GM12874 (cell line): ENCODE measurements at regions not wholly inside any gene's neighbourhood (a gene's known extent, or its start where the extent isn't known, plus 50 kb on each side); places are given as distances from the start of the nearest gene placed in this dataset.

Experiments used
- TF ChIP-seq, protein P1 (sequence below): IDR thresholded peaks from 2 replicates; pipeline ENCODE4 v1.5.1; 2011; ENCODE audit warnings: low read depth, mild to moderate bottlenecking, control low read depth, low read length, moderate library complexity; ENCODE audit not compliant: insufficient read depth

DNA sequence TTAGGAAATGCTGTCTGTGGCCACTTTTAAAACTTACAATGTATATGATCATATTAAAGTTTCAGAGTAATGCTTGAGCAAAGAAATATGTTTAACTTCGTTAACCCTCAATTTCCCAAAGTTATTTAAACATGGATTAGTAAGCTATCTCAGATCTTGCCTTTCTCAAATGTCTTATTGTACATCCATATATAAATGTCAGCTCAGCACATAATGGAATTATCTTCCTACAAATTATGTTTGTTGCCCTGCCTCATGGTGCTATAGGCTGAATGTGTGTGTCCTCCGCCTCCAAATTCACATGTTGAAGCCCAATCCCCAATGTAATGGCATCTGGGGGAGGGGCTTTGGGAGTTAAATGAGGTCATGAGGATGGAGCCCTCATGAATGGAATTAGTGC lies 200.3 kb downstream of the MINAR1 start:
- TF ChIP-seq, protein P1, sequence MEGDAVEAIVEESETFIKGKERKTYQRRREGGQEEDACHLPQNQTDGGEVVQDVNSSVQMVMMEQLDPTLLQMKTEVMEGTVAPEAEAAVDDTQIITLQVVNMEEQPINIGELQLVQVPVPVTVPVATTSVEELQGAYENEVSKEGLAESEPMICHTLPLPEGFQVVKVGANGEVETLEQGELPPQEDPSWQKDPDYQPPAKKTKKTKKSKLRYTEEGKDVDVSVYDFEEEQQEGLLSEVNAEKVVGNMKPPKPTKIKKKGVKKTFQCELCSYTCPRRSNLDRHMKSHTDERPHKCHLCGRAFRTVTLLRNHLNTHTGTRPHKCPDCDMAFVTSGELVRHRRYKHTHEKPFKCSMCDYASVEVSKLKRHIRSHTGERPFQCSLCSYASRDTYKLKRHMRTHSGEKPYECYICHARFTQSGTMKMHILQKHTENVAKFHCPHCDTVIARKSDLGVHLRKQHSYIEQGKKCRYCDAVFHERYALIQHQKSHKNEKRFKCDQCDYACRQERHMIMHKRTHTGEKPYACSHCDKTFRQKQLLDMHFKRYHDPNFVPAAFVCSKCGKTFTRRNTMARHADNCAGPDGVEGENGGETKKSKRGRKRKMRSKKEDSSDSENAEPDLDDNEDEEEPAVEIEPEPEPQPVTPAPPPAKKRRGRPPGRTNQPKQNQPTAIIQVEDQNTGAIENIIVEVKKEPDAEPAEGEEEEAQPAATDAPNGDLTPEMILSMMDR, result no peak

DNA sequence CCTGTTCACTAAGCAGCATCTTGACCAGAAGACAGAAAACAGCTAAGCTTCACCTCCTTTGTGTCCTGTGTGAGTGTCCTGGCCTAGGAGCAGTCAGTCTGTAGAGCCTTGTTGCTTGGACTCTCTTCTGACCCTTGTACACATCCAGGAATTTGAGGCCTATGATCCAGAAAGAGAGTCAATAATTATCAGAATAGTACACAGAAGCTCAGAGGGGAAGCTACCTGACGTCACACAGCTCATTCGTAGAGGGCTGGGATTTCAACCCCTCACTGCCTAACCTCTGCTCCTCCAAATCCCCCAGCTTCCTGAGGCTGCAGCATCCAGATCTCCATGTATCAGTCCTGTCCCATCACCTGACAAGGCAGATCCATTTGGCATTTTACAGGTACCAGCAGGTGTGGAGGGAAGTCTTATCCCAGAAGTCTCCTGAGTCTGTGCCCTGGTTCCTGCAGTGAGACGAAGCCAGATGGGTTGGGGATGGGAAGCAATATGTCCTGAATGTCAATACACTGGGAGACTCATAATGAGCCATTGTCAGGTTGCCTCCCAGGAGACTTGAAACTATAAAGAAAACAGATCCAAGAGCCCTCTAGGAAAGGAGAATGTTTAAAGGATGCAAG lies 203.1 kb downstream of the MINAR1 start:
- TF ChIP-seq, protein P1, result no peak

DNA sequence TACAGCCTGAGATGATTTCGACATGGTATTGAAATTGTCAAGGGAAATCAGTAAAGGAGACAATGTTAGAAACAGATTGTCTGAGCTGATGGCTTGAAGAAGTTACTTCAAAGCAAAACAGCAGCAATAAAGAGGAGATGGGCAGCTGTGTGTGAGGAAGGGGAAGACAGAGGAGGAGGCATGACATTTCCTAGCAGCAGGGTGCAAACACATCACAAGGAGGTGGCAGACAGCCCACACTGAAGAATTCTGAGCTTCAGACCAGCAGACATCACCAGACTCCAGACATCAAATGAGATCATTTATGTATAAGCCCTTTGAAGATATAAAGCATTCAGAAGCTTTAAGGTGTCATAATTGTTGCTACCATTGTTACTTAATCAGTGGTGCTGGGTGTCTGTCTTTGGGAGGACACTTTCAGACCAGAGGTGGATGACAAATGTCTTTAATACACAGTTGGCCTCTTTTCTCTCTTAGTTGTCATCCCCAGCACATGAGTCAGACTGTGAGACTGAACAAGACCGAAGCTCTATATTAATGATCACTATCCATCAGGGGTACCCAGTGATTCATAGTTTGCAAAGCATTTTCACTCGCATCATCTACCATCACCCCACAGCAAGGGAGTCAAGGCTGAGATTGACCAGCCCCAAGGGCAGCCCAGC lies 203.9 kb downstream of the MINAR1 start:
- TF ChIP-seq, protein P1, result no peak

DNA sequence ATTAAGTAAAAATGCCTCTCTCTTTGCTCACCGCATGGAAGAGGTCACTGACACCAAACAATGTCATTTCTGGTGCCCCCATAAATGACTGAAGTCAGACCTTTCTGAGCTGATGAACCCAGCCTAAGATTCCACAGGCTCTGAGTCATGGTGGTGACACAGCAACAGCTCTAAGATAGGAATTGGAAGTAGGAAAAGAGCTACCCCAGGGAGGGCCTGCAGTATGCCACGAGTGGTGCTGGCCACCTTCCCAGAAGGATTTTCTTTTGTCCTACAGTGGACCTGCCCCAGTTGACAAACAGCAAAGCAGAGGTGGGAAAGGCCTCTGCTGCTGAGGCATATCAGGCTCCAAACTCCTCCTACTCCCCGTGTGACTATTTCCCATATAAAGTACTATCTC lies 208.1 kb downstream of the MINAR1 start:
- TF ChIP-seq, protein P1, result no peak

DNA sequence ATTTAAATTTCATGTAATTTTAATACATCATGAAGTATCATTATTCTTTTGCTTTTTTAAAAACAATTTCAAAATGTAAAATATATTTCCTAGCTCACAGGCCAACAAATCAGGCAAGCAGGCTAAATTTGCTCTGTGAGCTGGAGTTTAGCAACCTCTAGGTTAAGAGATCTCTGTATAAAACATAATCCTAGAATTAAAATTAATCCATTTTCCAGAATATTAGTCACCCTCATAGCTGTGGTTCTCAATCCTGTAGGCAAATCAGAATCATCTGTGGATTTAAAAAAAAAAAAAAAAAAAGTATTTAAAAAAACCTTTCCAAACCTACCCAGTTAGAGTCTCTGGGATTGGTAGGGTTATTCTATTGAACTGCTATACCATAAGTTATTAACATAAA lies 209.7 kb downstream of the MINAR1 start:
- TF ChIP-seq, protein P1, result no peak

DNA sequence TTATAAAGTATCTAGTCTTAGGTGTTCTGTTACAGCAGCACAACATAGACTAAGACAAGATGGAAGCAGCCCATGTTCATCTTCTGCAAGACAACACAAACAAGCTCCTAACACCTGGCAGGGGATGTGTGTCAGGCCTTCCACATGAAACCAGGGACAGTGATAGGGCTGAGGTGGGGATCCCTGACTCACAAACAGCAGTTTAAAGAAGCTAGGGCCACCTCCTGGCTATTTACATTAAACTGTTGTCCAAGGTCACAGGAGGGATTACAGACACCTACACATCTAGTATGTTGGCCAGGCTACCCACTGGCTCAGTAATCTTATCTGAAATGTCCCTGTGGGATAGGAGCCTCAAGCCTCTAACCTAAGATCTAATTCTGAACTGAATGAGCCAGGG lies 211.3 kb downstream of the MINAR1 start:
- TF ChIP-seq, protein P1, result no peak

DNA sequence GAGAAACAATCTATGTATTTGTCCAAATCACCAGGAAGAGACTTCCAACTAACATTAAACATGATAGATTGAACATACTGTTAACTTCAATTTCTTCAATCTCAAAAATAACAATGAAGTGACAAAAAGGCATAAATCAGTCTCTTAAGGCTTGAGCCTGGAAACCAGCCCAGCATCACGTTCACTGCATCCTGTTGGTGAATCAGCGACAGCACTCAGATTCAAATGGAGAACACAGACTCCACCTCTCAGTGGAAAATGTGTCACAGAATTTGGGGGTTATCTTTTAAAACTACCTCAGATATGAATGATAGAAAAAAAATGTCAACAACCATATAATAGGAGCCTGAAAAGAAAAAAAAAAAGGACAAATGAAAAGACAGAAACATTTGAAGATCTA lies 212.0 kb downstream of the MINAR1 start:
- TF ChIP-seq, protein P1, result no peak

DNA sequence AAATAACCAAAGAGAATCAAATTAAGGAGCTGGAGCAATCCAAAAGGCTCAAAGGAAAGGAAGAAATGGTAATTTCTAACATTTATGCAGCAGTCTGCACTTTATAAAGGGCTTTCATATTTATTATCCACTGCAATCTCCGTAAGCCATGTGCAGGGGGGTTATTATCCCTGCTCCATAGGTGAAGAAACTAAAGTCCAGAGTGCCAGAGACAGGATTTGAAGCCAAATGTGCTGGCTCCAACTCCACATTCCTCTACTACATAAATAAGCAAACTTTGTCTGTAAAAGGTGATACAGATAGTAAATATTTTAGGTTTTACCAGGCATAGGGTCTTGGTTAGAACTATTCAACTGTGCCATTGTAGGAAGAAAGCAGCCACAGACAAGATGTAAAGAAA lies 221.4 kb downstream of the MINAR1 start:
- TF ChIP-seq, protein P1, result no peak
